ENCODE measurements at regions not wholly inside any gene's neighbourhood (a gene's known extent, or its start where the extent isn't known, plus 50 kb on each side); places are given as distances from the start of the nearest gene placed in this dataset.

- TF ChIP-seq, protein P1, sequence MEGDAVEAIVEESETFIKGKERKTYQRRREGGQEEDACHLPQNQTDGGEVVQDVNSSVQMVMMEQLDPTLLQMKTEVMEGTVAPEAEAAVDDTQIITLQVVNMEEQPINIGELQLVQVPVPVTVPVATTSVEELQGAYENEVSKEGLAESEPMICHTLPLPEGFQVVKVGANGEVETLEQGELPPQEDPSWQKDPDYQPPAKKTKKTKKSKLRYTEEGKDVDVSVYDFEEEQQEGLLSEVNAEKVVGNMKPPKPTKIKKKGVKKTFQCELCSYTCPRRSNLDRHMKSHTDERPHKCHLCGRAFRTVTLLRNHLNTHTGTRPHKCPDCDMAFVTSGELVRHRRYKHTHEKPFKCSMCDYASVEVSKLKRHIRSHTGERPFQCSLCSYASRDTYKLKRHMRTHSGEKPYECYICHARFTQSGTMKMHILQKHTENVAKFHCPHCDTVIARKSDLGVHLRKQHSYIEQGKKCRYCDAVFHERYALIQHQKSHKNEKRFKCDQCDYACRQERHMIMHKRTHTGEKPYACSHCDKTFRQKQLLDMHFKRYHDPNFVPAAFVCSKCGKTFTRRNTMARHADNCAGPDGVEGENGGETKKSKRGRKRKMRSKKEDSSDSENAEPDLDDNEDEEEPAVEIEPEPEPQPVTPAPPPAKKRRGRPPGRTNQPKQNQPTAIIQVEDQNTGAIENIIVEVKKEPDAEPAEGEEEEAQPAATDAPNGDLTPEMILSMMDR (conservative IDR thresholded peaks at IDR 0.05; ENCODE audit: low read depth, low read length) = no peak
- TF ChIP-seq BHLHE40 (IDR thresholded peaks at IDR 0.05; ENCODE audit: low read depth, low read length) (no peak), RAD21 (IDR thresholded peaks at IDR 0.05; ENCODE audit: low read length) (no peak), POLR2A (IDR thresholded peaks at IDR 0.05; ENCODE audit: low read depth, low read length) (no peak), CEBPB (IDR thresholded peaks at IDR 0.05; ENCODE audit: low read depth, low read length) (no peak), RFX5 (IDR thresholded peaks at IDR 0.05; ENCODE audit: low read depth, low read length) (no peak)
Observed at GRCh38 chr5:87152886-87153285, 114.8 kb upstream of the RASA1 start.
